ENCODE measurements at regions not wholly inside any gene's neighbourhood (a gene's known extent, or its start where the extent isn't known, plus 50 kb on each side); places are given as distances from the start of the nearest gene placed in this dataset.

DNA sequence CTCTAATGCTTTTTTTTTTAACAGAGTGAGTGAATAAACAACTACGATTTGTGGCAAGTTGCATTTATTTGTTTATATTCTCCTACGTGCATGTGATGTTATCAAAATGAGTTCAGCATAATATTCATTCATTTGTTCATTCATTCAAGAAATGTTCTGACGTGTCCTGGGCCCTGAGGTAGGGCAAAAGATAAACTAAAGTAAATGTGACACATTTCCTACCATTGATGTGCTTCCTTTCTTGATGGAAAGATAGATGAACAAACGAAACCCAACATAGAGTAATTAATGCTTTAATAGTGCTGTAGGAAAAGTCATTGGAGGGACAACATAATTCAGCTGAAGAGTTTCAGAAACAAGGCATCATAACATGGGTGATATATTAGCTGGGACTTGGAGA is 261.5 kb upstream of the KCNMB2 start:
- DNase-seq (ENCODE audit: low read depth), result no peak
- H3K4me3 ChIP-seq (ENCODE audit: low read length), result no peak overlapping the region
- TF ChIP-seq, protein P1, sequence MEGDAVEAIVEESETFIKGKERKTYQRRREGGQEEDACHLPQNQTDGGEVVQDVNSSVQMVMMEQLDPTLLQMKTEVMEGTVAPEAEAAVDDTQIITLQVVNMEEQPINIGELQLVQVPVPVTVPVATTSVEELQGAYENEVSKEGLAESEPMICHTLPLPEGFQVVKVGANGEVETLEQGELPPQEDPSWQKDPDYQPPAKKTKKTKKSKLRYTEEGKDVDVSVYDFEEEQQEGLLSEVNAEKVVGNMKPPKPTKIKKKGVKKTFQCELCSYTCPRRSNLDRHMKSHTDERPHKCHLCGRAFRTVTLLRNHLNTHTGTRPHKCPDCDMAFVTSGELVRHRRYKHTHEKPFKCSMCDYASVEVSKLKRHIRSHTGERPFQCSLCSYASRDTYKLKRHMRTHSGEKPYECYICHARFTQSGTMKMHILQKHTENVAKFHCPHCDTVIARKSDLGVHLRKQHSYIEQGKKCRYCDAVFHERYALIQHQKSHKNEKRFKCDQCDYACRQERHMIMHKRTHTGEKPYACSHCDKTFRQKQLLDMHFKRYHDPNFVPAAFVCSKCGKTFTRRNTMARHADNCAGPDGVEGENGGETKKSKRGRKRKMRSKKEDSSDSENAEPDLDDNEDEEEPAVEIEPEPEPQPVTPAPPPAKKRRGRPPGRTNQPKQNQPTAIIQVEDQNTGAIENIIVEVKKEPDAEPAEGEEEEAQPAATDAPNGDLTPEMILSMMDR (conservative IDR thresholded peaks at IDR 0.05; ENCODE audit: low read length), result no peak

DNA sequence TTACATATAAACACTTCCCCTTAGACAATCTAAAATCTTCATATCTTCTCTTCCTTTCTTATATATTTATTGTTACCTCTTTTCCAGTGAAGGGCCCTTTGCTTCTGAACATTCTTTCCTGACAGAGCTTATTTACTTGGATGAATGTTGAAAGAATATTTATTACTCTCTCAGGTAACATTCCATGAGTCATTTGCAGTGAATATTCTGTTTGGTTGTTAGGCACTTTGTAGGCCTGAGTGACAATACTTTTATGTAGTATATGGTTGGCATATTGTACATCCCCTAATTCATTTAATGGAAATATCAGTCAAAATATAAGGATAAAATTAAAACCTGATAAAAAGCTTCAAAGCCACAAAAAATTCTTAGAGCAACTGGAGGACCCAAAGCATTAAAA is 260.9 kb upstream of the KCNMB2 start:
- no peak for DNase-seq (ENCODE audit: low read depth)
- TF ChIP-seq, protein P1 (conservative IDR thresholded peaks at IDR 0.05; ENCODE audit: low read length), result no peak
- H3K4me3 ChIP-seq (ENCODE audit: low read length), result no peak overlapping the region

DNA sequence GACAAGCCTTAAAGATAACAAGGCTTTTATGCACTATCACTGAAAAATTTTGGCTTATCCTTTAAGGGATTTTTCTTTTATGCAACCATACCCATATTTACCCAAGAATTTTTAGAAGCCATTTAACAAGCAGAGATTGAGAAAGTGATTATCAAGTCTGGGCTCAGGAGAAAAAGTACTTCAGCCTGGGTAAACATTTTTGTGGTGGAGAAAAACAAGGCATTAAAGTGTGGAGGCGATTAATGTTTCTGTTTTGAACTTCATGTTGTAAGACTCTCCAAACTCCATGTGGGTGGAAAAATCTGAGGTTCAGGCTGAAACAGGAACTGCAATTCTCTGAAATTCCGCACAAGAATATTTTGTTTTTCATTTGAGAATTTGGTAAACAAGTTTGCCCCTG is 260.4 kb upstream of the KCNMB2 start:
- H3K4me3 ChIP-seq (ENCODE audit: low read length), result no peak overlapping the region
- peak; percentile 78 for DNase-seq (ENCODE audit: low read depth)
- TF ChIP-seq, protein P1 (conservative IDR thresholded peaks at IDR 0.05; ENCODE audit: low read length), result peak; percentile 25; the same call in 1 of the 2 replicates

DNA sequence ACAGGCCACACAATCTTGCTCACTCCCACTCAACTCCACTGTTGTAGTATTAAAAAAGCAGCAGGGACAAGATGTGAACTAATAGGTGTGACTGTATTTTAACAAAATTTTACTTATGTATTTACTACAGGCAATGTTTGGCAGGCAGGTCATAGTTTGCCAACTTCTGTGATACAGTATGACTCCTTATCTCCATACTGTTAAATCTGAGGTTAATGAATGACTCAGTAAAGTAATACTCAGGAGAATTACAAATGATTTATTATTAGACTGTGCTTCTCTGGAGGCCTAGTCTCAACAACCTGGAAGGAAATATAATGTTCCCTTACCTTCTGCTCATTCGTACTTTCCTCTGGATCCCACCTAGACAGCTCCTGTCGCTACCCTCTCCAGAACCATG is 258.6 kb upstream of the KCNMB2 start:
- DNase-seq (ENCODE audit: low read depth), result no peak
- TF ChIP-seq, protein P1 (conservative IDR thresholded peaks at IDR 0.05; ENCODE audit: low read length), result no peak
- H3K4me3 ChIP-seq (ENCODE audit: low read length), result no peak overlapping the region

DNA sequence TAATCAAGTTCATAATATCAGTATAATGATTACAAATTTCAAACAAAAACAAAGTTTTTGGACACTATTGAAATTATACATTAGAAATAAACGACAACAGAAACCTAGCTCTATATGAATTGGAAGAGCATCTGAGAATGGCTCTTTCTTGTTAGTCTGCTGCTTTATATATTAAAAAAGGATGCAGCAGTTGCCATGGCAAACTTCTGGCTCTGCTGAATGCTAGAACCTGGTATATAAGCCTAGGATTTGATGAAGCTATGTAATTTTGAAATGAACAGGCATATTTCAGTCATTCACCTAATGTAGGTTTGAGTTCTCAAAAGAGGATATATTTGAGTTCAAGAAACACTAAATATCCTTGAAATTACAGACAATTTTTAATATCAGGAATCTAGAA is 252.7 kb upstream of the KCNMB2 start:
- DNase-seq (ENCODE audit: low read depth), result no peak
- TF ChIP-seq, protein P1 (conservative IDR thresholded peaks at IDR 0.05; ENCODE audit: low read length), result no peak
- H3K4me3 ChIP-seq (ENCODE audit: low read length), result no peak overlapping the region

DNA sequence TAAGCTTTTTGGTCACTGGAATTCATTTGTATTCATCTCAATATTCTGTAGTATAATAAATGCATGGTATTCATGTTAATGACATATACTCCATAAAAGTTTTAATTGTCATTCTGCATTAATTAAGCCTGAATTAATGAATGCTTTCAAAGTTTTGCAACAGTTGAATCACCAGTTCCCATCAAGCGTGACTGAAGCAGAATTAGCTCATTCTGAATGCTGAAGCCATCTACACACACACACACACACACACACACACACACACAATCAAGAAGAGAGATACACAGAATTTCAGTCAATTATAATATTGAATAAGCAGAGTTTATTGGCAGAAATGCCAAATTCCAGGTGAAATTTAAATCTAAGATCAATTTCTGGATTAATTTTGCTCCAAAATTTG is 252.1 kb upstream of the KCNMB2 start:
- no peak overlapping the region for H3K4me3 ChIP-seq (ENCODE audit: low read length)
- DNase-seq (ENCODE audit: low read depth), result no peak
- TF ChIP-seq, protein P1 (conservative IDR thresholded peaks at IDR 0.05; ENCODE audit: low read length), result no peak

DNA sequence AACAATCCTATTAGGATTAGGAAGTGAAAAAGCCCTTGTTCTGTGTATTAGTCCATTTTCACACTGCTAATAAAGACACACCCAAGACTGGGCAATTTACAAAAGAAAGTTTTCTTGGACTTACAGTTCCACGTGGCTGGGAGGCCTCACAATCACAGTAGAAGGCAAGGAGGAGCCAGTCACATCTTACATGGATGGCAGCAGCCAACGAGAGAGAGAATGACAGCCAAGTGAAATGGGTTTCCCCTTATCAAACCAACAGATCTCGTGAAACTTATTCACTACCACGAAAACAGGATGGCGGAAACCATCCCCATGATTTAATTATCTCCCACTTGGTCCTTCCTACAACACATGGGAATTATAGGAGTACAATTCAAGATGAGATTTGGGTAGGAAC is 248.2 kb upstream of the KCNMB2 start:
- DNase-seq (ENCODE audit: low read depth), result no peak
- TF ChIP-seq, protein P1 (conservative IDR thresholded peaks at IDR 0.05; ENCODE audit: low read length), result no peak
- no peak overlapping the region for H3K4me3 ChIP-seq (ENCODE audit: low read length)

Measured in AG10803 (cell line).